ENCODE measurements at regions not wholly inside any gene's neighbourhood (a gene's known extent, or its start where the extent isn't known, plus 50 kb on each side); places are given as distances from the start of the nearest gene placed in this dataset.

DNA sequence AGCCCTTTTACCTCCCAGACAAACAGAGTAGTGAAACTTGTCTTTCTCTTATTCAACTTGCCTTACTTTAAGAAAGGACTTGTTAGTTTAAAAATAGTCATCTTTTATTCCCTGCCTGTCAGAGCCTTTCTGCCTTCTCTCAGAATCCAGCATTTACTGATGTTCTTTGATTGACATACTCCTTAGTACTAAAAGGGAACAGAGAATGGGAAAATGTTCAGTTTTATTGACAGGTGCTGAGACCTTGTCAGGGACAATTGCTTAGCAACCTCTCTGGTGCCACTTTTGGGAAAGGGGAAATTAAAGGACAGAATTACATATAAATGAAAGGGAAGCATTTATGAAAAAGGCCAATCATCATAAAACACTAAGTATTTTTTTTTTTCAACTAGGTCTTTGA lies 378.3 kb downstream of the PDCD6IP start:
- Mint-ChIP-seq H3K9me3 (ENCODE audit: low read depth) (no peaks in the 10 kb centered on the region), H3K36me3 (no peaks in the 10 kb centered on the region), H3K4me3 (no peak overlapping the region), H3K27me3 (peaks cover 14% of the 10 kb centered on the region), H3K27ac (no peak overlapping the region), H3K4me1 (ENCODE audit: low read depth) (no peaks in the 10 kb centered on the region)

DNA sequence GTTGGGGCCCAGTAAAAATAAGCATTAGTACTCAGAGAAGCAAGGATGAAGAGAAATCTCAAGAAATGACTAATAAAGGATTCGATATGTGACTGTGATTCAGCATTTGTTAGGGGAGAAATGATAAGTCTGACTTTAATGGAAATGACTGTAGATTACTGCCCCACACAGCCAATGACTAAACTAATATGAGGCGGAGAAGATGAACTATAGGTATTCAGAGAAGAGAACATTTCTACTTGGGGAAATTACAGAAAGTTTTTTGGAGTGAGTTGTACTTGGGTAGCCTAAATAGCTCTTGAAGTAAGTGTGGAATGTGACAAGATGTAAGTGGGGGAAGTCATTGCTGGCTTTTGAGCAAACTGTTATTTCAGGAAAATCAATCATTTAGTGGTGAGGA lies 380.0 kb downstream of the PDCD6IP start:
- Mint-ChIP-seq H3K4me3 (no peak overlapping the region), H3K27me3 (peaks cover 14% of the 10 kb centered on the region), H3K9me3 (ENCODE audit: low read depth) (no peaks in the 10 kb centered on the region), H3K27ac (no peak overlapping the region), H3K4me1 (ENCODE audit: low read depth) (no peaks in the 10 kb centered on the region), H3K36me3 (no peaks in the 10 kb centered on the region)

DNA sequence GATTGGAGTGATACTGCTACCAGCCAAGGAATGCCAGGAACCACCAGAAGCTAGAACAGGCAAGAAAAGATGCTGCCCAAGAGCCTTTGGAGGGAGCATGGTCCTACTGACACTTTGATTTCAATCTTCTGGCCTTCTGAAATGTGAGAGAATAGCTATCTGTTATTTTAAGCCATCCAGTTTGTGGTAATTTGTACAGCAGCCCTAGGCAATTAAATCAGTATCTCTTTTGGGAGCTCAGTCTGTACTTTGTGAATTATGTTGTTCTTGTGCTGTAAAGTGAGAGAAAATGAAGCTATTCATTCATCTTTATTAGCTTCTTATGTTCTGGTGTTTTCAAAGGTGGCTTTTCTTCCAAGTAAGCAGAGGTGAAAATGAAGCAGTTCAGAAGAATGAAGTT lies 381.3 kb downstream of the PDCD6IP start:
- Mint-ChIP-seq H3K27me3 (peaks cover 9% of the 10 kb centered on the region), H3K27ac (no peak overlapping the region), H3K4me1 (ENCODE audit: low read depth) (no peaks in the 10 kb centered on the region), H3K9me3 (ENCODE audit: low read depth) (no peaks in the 10 kb centered on the region), H3K4me3 (no peak overlapping the region), H3K36me3 (no peaks in the 10 kb centered on the region)

GRCh38 chr3:34180532-34180931 lies 382.1 kb downstream of the PDCD6IP start:
- Mint-ChIP-seq H3K36me3 (no peaks in the 10 kb centered on the region), H3K27me3 (peaks cover 7% of the 10 kb centered on the region), H3K4me3 (no peak overlapping the region), H3K4me1 (ENCODE audit: low read depth) (no peaks in the 10 kb centered on the region), H3K9me3 (ENCODE audit: low read depth) (no peaks in the 10 kb centered on the region), H3K27ac (no peak overlapping the region)

DNA sequence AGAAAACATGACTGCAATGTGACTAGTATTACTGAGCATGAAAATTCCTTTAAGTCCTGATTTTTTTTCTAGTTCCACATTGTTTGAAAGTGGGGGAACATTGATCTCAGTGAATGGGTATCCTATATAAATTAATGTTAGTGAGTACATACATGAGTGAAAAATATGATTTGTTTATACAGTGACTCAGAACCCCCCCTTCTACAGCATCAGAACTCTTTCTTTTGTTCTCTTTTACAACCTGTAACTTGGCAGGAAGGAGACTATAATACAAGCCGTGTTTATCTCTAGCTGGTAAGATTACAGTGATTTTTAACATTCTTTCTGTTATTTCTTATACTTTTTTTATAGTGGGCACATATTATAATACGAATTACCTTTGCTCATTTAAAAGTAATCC lies 384.7 kb downstream of the PDCD6IP start:
- no peaks in the 10 kb centered on the region for H3K27me3 Mint-ChIP-seq
- H3K36me3 Mint-ChIP-seq, result no peaks in the 10 kb centered on the region
- H3K4me1 Mint-ChIP-seq (ENCODE audit: low read depth), result no peaks in the 10 kb centered on the region
- H3K27ac Mint-ChIP-seq, result no peak overlapping the region
- no peak overlapping the region for H3K4me3 Mint-ChIP-seq
- no peaks in the 10 kb centered on the region for H3K9me3 Mint-ChIP-seq (ENCODE audit: low read depth)

GRCh38 chr3:34183611-34184340 lies 385.3 kb downstream of the PDCD6IP start:
- no peak overlapping the region for H3K4me3 Mint-ChIP-seq
- no peaks in the 10 kb centered on the region for H3K36me3 Mint-ChIP-seq
- no peaks in the 10 kb centered on the region for H3K4me1 Mint-ChIP-seq (ENCODE audit: low read depth)
- no peak overlapping the region for H3K27ac Mint-ChIP-seq
- H3K27me3 Mint-ChIP-seq, result no peaks in the 10 kb centered on the region
- no peaks in the 10 kb centered on the region for H3K9me3 Mint-ChIP-seq (ENCODE audit: low read depth)

DNA sequence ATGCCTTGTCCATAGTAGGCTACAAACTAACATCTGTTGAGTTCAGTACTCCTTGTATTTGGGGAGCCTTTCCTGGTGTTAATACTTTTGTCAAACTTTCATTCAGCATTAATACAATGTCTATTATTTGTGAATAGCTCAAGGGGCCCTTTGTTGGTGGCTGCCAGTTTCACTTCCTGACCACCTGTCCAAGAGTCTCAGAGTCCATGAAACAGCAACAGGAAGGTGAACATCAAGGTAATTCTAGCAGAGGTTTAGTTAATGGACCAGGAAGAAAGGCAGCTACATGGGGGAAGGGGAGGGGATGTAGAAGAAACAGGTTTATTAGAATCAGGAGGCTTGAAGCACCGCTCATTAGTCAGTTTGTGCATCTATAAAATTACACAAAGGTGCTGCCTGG lies 386.9 kb downstream of the PDCD6IP start:
- Mint-ChIP-seq H3K4me3 (no peak overlapping the region), H3K36me3 (no peaks in the 10 kb centered on the region), H3K4me1 (ENCODE audit: low read depth) (no peaks in the 10 kb centered on the region), H3K27ac (no peak overlapping the region), H3K9me3 (ENCODE audit: low read depth) (no peaks in the 10 kb centered on the region), H3K27me3 (no peaks in the 10 kb centered on the region)

GRCh38 chr3:34189133-34189532 lies 390.7 kb downstream of the PDCD6IP start:
- H3K36me3 Mint-ChIP-seq, result no peaks in the 10 kb centered on the region
- H3K27ac Mint-ChIP-seq, result no peak overlapping the region
- H3K4me1 Mint-ChIP-seq (ENCODE audit: low read depth), result no peaks in the 10 kb centered on the region
- H3K4me3 Mint-ChIP-seq, result no peak overlapping the region
- no peaks in the 10 kb centered on the region for H3K9me3 Mint-ChIP-seq (ENCODE audit: low read depth)
- no peaks in the 10 kb centered on the region for H3K27me3 Mint-ChIP-seq

- H3K36me3 Mint-ChIP-seq, result no peaks in the 10 kb centered on the region
- H3K9me3 Mint-ChIP-seq (ENCODE audit: low read depth), result no peaks in the 10 kb centered on the region
- no peak overlapping the region for H3K27ac Mint-ChIP-seq
- H3K4me1 Mint-ChIP-seq (ENCODE audit: low read depth), result no peaks in the 10 kb centered on the region
- no peak overlapping the region for H3K4me3 Mint-ChIP-seq
- H3K27me3 Mint-ChIP-seq, result no peaks in the 10 kb centered on the region
Measured at GRCh38 chr3:34196914-34197313, 398.5 kb downstream of the PDCD6IP start.

GRCh38 chr3:34198309-34198708 lies 399.9 kb downstream of the PDCD6IP start:
- H3K27me3 Mint-ChIP-seq, result no peaks in the 10 kb centered on the region
- no peaks in the 10 kb centered on the region for H3K9me3 Mint-ChIP-seq (ENCODE audit: low read depth)
- no peaks in the 10 kb centered on the region for H3K36me3 Mint-ChIP-seq
- H3K4me3 Mint-ChIP-seq, result no peak overlapping the region
- H3K27ac Mint-ChIP-seq, result no peak overlapping the region
- no peaks in the 10 kb centered on the region for H3K4me1 Mint-ChIP-seq (ENCODE audit: low read depth)

DNA sequence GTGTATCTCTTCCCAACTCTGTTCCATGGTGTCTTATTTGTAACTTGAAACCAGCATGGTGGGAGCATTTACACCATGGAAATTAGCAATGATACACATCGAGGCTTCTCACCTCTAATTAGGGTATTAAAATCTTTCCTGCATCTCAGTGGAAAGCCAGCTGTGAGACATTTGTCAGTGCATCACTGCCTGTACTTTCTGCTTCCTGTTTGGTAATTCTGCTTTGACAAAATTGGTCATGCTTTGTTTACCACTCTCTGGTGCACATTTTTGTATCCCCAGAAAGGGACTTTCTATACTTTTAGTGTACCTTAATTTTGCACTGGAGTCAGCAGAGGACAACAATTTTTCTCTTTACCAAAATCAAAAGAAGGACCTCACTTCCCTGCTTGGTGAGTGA lies 402.1 kb downstream of the PDCD6IP start:
- no peaks in the 10 kb centered on the region for H3K4me1 Mint-ChIP-seq (ENCODE audit: low read depth)
- no peaks in the 10 kb centered on the region for H3K9me3 Mint-ChIP-seq (ENCODE audit: low read depth)
- no peaks in the 10 kb centered on the region for H3K36me3 Mint-ChIP-seq
- no peak overlapping the region for H3K27ac Mint-ChIP-seq
- no peaks in the 10 kb centered on the region for H3K27me3 Mint-ChIP-seq
- H3K4me3 Mint-ChIP-seq, result no peak overlapping the region

DNA sequence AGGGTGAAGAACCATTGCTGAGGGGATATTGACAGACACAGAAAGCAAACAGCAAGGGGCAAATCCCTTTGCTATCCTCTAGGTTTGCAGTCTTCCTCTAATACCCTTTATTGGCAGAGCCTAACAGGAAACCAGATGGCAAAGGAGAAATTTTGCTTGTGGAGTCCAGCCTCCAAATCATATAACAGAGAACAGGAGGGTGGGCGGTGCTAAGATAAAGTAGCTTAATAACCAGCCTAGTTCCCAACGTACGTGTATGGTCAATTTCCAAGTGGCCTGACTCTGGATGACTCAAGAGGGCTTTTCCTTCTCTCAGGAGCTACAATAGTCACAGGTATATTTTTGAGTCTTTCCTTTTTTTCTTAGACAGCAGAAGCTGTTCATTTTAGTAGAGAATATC lies 404.5 kb downstream of the PDCD6IP start:
- Mint-ChIP-seq H3K36me3 (no peaks in the 10 kb centered on the region), H3K27ac (no peak overlapping the region), H3K4me3 (no peak overlapping the region), H3K27me3 (no peaks in the 10 kb centered on the region), H3K9me3 (ENCODE audit: low read depth) (no peaks in the 10 kb centered on the region), H3K4me1 (ENCODE audit: low read depth) (no peaks in the 10 kb centered on the region)

GRCh38 chr3:34203386-34203785 lies 405.0 kb downstream of the PDCD6IP start:
- no peaks in the 10 kb centered on the region for H3K4me1 Mint-ChIP-seq (ENCODE audit: low read depth)
- H3K27ac Mint-ChIP-seq, result no peak overlapping the region
- H3K36me3 Mint-ChIP-seq, result no peaks in the 10 kb centered on the region
- no peaks in the 10 kb centered on the region for H3K27me3 Mint-ChIP-seq
- H3K4me3 Mint-ChIP-seq, result no peak overlapping the region
- H3K9me3 Mint-ChIP-seq (ENCODE audit: low read depth), result no peaks in the 10 kb centered on the region

DNA sequence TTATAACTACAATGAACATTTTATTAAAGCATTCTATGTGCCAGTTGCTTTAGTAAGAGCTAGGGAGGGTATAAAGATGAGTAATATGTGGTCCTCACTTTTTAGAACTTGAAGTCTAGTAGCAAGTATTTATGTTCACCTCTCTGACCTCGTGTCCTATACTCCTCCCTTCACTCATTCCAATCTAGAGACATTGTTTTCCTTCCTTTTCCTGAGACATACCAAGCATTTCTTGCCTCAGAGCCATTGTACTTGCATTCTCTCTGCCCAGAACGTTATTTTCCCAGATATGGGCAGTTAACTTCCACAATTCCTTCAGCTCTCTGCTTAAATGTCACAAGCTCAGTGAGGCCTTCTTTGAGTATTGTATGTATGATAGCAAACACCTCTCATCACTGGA lies 408.6 kb downstream of the PDCD6IP start:
- Mint-ChIP-seq H3K27ac (no peak overlapping the region), H3K27me3 (no peaks in the 10 kb centered on the region), H3K9me3 (ENCODE audit: low read depth) (no peaks in the 10 kb centered on the region), H3K4me1 (ENCODE audit: low read depth) (no peaks in the 10 kb centered on the region), H3K4me3 (no peak overlapping the region), H3K36me3 (no peaks in the 10 kb centered on the region)

- H3K4me1 Mint-ChIP-seq (ENCODE audit: low read depth), result no peaks in the 10 kb centered on the region
- no peaks in the 10 kb centered on the region for H3K27me3 Mint-ChIP-seq
- H3K36me3 Mint-ChIP-seq, result no peaks in the 10 kb centered on the region
- H3K4me3 Mint-ChIP-seq, result no peak overlapping the region
- H3K27ac Mint-ChIP-seq, result no peak overlapping the region
- H3K9me3 Mint-ChIP-seq (ENCODE audit: low read depth), result no peaks in the 10 kb centered on the region
Measured at GRCh38 chr3:34207806-34208205, 409.4 kb downstream of the PDCD6IP start.

DNA sequence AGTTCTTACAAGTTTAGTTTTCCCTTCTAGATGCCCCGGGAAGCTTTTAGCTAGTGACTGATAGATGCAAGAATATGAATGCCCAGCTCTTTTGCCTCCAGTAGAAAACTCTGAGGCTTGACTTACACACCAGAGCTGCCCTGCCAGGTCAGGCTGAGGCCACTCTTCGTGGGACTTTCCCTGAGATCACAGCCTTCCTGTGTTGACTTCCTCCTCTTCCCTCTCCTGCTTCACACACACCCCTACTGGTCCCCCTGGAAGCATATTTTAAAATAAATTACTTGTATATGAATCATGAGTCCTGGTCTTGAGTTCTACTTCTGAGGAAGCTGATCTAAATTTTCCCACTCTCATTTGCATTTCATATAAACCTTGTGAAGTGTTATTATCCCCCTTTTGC lies 413.7 kb downstream of the PDCD6IP start:
- H3K4me3 Mint-ChIP-seq, result no peak overlapping the region
- H3K36me3 Mint-ChIP-seq, result no peaks in the 10 kb centered on the region
- H3K27ac Mint-ChIP-seq, result no peak overlapping the region
- no peaks in the 10 kb centered on the region for H3K4me1 Mint-ChIP-seq (ENCODE audit: low read depth)
- H3K27me3 Mint-ChIP-seq, result no peaks in the 10 kb centered on the region
- no peaks in the 10 kb centered on the region for H3K9me3 Mint-ChIP-seq (ENCODE audit: low read depth)

All from activated naive CD8-positive, alpha-beta T cell (primary cell).